ENCODE measurements at regions not wholly inside any gene's neighbourhood (a gene's known extent, or its start where the extent isn't known, plus 50 kb on each side); places are given as distances from the start of the nearest gene placed in this dataset.

DNA sequence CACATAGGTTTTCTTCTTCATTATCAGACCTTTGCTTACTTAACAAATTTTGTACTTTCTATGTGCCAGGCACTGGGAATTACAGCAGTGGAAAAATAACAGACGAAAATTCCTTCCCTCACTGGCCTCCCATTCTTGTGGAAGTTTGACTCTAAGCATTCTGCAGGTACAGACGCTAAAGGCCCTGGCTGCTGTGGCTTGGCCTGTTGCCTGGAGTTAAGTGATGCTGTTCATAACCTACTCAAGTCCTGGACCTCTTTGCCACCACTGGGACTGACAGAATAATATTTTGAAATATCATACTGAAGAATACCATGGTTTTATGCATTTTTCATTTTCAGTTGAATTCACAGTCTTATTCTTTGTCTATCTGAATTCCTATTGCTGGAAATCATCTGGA is 97.3 kb upstream of the SPATA31C2 start:
- H3K4me2 ChIP-seq (ENCODE audit: insufficient read depth, low read length): no peak overlapping the region
- no peak overlapping the region for H3K4me3 ChIP-seq (ENCODE audit: low read depth in 1 of 2, low read length in 2 of 2)
- no peaks in the 10 kb centered on the region for H3K4me1 ChIP-seq (ENCODE audit: insufficient read depth, low read length)
- no peak overlapping the region for H3K9ac ChIP-seq (ENCODE audit: low read depth, low read length)
- no peaks in the 10 kb centered on the region for H3K79me2 ChIP-seq (ENCODE audit: insufficient read depth, low read length)
- no peak for ATAC-seq (ENCODE audit: insufficient read depth, low read depth)
- no peaks in the 10 kb centered on the region for H3K27me3 ChIP-seq (ENCODE audit: insufficient read depth, low read length, poor library complexity)
- TF ChIP-seq, protein P1, sequence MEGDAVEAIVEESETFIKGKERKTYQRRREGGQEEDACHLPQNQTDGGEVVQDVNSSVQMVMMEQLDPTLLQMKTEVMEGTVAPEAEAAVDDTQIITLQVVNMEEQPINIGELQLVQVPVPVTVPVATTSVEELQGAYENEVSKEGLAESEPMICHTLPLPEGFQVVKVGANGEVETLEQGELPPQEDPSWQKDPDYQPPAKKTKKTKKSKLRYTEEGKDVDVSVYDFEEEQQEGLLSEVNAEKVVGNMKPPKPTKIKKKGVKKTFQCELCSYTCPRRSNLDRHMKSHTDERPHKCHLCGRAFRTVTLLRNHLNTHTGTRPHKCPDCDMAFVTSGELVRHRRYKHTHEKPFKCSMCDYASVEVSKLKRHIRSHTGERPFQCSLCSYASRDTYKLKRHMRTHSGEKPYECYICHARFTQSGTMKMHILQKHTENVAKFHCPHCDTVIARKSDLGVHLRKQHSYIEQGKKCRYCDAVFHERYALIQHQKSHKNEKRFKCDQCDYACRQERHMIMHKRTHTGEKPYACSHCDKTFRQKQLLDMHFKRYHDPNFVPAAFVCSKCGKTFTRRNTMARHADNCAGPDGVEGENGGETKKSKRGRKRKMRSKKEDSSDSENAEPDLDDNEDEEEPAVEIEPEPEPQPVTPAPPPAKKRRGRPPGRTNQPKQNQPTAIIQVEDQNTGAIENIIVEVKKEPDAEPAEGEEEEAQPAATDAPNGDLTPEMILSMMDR (IDR thresholded peaks at IDR 0.05; ENCODE audit: borderline replicate concordance, extremely low read depth, low read length, poor library complexity, severe bottlenecking): no peak
- no peak for TF ChIP-seq EZH2 (IDR thresholded peaks at IDR 0.05; ENCODE audit: borderline replicate concordance, low read depth, low read length, severe bottlenecking)
- no peaks in the 10 kb centered on the region for H3K9me3 ChIP-seq (ENCODE audit: insufficient read depth, low read length, severe bottlenecking)
- no peak overlapping the region for H3K27ac ChIP-seq (ENCODE audit: low read length)
- no peak for DNase-seq
- H2AFZ ChIP-seq (ENCODE audit: low read depth, low read length): no peak overlapping the region
- H3K36me3 ChIP-seq (ENCODE audit: insufficient read depth, low read length): no peaks in the 10 kb centered on the region
- no peaks in the 10 kb centered on the region for H4K20me1 ChIP-seq (ENCODE audit: insufficient read depth, low read length)

DNA sequence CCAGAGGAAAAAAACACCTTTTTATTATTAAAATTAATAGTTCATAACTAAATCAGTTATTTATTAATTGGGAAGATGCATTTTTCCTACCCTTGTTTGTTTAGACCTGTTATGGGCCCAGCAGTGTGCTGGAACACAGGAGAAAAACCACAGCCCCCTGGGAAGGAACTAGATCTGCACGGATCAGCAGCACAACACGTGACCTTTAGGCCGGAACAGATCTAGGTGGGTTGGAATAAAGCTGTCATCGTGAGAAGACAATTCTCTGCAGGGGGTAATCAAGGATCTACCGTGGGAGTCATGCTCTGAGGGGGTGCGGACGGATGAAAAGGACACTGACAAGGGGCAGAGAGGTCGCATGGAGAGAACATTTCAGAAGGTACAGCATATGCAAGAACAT is 95.8 kb upstream of the SPATA31C2 start:
- Histone ChIP-seq H4K20me1 (ENCODE audit: insufficient read depth, low read length) (no peaks in the 10 kb centered on the region), H3K4me3 (ENCODE audit: low read depth in 1 of 2, low read length in 2 of 2) (no peak overlapping the region), H3K79me2 (ENCODE audit: insufficient read depth, low read length) (no peaks in the 10 kb centered on the region), H3K27me3 (ENCODE audit: insufficient read depth, low read length, poor library complexity) (no peaks in the 10 kb centered on the region), H3K4me2 (ENCODE audit: insufficient read depth, low read length) (no peak overlapping the region), H3K27ac (ENCODE audit: low read length) (no peak overlapping the region), H3K36me3 (ENCODE audit: insufficient read depth, low read length) (no peaks in the 10 kb centered on the region), H2AFZ (ENCODE audit: low read depth, low read length) (no peak overlapping the region), H3K9me3 (ENCODE audit: insufficient read depth, low read length, severe bottlenecking) (no peaks in the 10 kb centered on the region), H3K4me1 (ENCODE audit: insufficient read depth, low read length) (no peaks in the 10 kb centered on the region), H3K9ac (ENCODE audit: low read depth, low read length) (no peak overlapping the region)
- DNase-seq (no peak), ATAC-seq (ENCODE audit: insufficient read depth, low read depth) (no peak)
- TF ChIP-seq EZH2 (IDR thresholded peaks at IDR 0.05; ENCODE audit: borderline replicate concordance, low read depth, low read length, severe bottlenecking): no peak
- TF ChIP-seq, protein P1 (IDR thresholded peaks at IDR 0.05; ENCODE audit: borderline replicate concordance, extremely low read depth, low read length, poor library complexity, severe bottlenecking): no peak

DNA sequence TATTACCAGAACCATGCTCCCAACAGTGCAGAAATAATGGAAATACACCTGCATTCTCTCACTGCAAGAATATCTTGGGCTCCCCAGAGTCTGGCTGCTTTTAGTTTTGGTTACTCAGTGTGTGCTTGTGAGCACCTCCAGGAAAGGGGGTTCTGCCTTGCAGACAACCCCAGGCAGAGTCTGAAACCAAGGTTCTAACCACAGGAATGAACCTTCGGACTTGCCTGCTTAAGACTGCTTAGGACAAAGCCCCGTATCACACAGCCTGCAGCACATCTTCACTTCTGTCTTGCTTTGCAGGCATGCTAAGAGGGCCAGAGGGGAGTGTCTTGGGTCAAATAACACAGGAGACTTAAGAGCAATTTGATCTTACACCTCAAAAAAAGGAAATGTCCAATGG is 94.8 kb upstream of the SPATA31C2 start:
- Histone ChIP-seq H3K4me2 (ENCODE audit: insufficient read depth, low read length) (no peak overlapping the region), H3K9ac (ENCODE audit: low read depth, low read length) (no peak overlapping the region), H3K4me1 (ENCODE audit: insufficient read depth, low read length) (no peaks in the 10 kb centered on the region), H3K9me3 (ENCODE audit: insufficient read depth, low read length, severe bottlenecking) (no peaks in the 10 kb centered on the region), H3K4me3 (ENCODE audit: low read depth in 1 of 2, low read length in 2 of 2) (no peak overlapping the region), H3K27ac (ENCODE audit: low read length) (no peak overlapping the region), H3K79me2 (ENCODE audit: insufficient read depth, low read length) (no peaks in the 10 kb centered on the region), H4K20me1 (ENCODE audit: insufficient read depth, low read length) (no peaks in the 10 kb centered on the region), H3K36me3 (ENCODE audit: insufficient read depth, low read length) (no peaks in the 10 kb centered on the region), H3K27me3 (ENCODE audit: insufficient read depth, low read length, poor library complexity) (no peaks in the 10 kb centered on the region), H2AFZ (ENCODE audit: low read depth, low read length) (no peak overlapping the region)
- DNase-seq: no peak
- TF ChIP-seq EZH2 (IDR thresholded peaks at IDR 0.05; ENCODE audit: borderline replicate concordance, low read depth, low read length, severe bottlenecking): no peak
- TF ChIP-seq, protein P1 (IDR thresholded peaks at IDR 0.05; ENCODE audit: borderline replicate concordance, extremely low read depth, low read length, poor library complexity, severe bottlenecking): no peak
- ATAC-seq (ENCODE audit: insufficient read depth, low read depth): no peak

DNA sequence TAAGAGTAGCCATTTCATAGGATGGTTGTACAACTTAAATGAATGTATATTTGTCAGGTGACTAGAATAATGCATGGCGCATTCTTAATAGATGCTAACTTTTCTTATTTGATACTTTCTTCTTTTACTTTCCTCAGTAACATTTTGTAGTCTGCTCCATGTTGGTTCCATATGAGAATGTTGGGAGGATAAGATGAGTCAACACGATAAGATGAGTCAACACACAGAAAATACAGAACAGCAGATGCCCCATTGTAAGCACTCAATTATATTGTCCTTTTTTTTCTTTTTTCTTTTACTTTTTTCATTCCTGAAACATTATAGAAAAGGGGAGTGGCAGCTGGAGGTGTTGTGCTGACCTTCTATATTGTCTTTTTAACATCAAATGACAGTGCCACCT is 92.3 kb upstream of the SPATA31C2 start:
- Histone ChIP-seq H3K79me2 (ENCODE audit: insufficient read depth, low read length) (no peaks in the 10 kb centered on the region), H3K36me3 (ENCODE audit: insufficient read depth, low read length) (no peaks in the 10 kb centered on the region), H3K9ac (ENCODE audit: low read depth, low read length) (no peak overlapping the region), H3K4me1 (ENCODE audit: insufficient read depth, low read length) (no peaks in the 10 kb centered on the region), H3K27me3 (ENCODE audit: insufficient read depth, low read length, poor library complexity) (no peaks in the 10 kb centered on the region), H3K27ac (ENCODE audit: low read length) (no peak overlapping the region), H4K20me1 (ENCODE audit: insufficient read depth, low read length) (no peaks in the 10 kb centered on the region), H2AFZ (ENCODE audit: low read depth, low read length) (no peak overlapping the region), H3K4me2 (ENCODE audit: insufficient read depth, low read length) (no peak overlapping the region), H3K9me3 (ENCODE audit: insufficient read depth, low read length, severe bottlenecking) (no peaks in the 10 kb centered on the region), H3K4me3 (ENCODE audit: low read depth in 1 of 2, low read length in 2 of 2) (no peak overlapping the region)
- TF ChIP-seq, protein P1 (IDR thresholded peaks at IDR 0.05; ENCODE audit: borderline replicate concordance, extremely low read depth, low read length, poor library complexity, severe bottlenecking): no peak
- no peak for TF ChIP-seq EZH2 (IDR thresholded peaks at IDR 0.05; ENCODE audit: borderline replicate concordance, low read depth, low read length, severe bottlenecking)
- ATAC-seq (ENCODE audit: insufficient read depth, low read depth) (no peak), DNase-seq (no peak)

All from DND-41 (cell line).